ENCODE measurements at regions not wholly inside any gene's neighbourhood (a gene's known extent, or its start where the extent isn't known, plus 50 kb on each side); places are given as distances from the start of the nearest gene placed in this dataset.

DNA sequence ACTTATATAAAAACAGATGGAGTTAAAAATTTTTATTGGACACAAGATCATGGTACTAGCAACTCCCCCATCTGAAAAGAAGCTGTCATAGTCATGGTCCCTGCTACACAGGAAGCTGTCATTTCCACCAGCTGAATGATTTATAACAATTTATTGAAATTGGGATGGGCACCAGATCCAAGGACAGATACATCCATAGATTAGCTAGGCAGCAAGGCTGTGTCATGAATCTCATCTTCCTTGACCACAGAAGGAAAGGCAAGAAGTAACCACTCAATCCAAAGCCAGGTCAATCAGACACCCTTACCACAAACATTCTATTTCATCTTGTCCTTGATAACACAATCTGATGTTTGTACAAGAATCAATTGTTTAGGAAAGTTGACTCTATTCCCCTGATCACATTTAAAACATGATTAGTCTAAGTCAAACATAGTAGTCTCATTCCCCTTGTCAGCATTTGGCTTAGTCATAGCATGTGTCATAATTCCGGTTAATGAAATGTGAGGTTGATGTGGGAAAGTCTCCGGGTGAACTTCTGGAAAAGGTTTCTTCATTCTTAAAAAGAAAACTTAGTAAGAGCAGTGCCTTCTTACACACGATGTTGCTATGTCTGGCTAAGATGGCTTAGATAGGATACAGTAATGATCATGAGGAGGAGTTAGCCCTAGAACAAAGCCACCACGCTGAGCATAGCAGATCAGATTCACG, 462.6 kb upstream of the PAPPA start:
- WGBS (ENCODE audit: extremely low coverage, insufficient read length, low lambda C conversion rate), result no CpG with 5 or more reads among the region's 5 CpGs
- Histone ChIP-seq H3K4ac (ENCODE audit: low read depth, low read length) (no peak overlapping the region), H2AFZ (ENCODE audit: low read length) (no peak overlapping the region), H4K8ac (replicated peaks; ENCODE audit: insufficient read length, low read depth, low read length) (no peak overlapping the region), H2BK5ac (ENCODE audit: insufficient read length, low read length) (no peak overlapping the region), H2BK20ac (ENCODE audit: low read depth, low read length, poor library complexity, severe bottlenecking) (no peak overlapping the region), H3K18ac (ENCODE audit: insufficient read length, low read depth, low read length) (no peak overlapping the region), H2BK120ac (ENCODE audit: low read depth, low read length, poor library complexity, severe bottlenecking) (no peak overlapping the region), H3K9ac (ENCODE audit: extremely low read depth, insufficient read length, low read length) (no peak overlapping the region), H3K23me2 (ENCODE audit: insufficient read length, low read depth, low read length, poor library complexity, severe bottlenecking) (no peaks in the 10 kb centered on the region), H3K79me1 (ENCODE audit: insufficient read depth, low read depth, low read length, poor library complexity, severe bottlenecking) (no peaks in the 10 kb centered on the region), H3T11ph (ENCODE audit: low read length) (no peak overlapping the region), H2BK12ac (ENCODE audit: insufficient read length, low read depth, low read length) (no peak overlapping the region), H3K56ac (ENCODE audit: insufficient read length, low read depth, low read length) (no peak overlapping the region), H3K23ac (ENCODE audit: insufficient read length, low read depth, low read length) (no peak overlapping the region), H3K27ac (ENCODE audit: insufficient read length, low read depth, low read length) (no peak overlapping the region), H4K20me1 (ENCODE audit: control insufficient read depth, insufficient read depth, insufficient read length) (no peaks in the 10 kb centered on the region), H3K14ac (ENCODE audit: insufficient read depth, low read length) (no peak overlapping the region), H2AK5ac (ENCODE audit: insufficient read length, low read length) (no peak overlapping the region), H3K79me2 (ENCODE audit: insufficient read depth, low read length) (no peaks in the 10 kb centered on the region), H3K4me1 (ENCODE audit: insufficient read depth, low read length) (no peaks in the 10 kb centered on the region), H3K27me3 (ENCODE audit: insufficient read depth, low read length) (no peaks in the 10 kb centered on the region), H2BK15ac (ENCODE audit: low read depth, low read length) (no peak overlapping the region), H3K9me3 (ENCODE audit: control insufficient read depth, low read depth, low read length) (no peaks in the 10 kb centered on the region), H4K5ac (ENCODE audit: insufficient read length, low read depth, low read length) (no peak overlapping the region), H3K4me2 (ENCODE audit: insufficient read depth, insufficient read length, low read length) (no peak overlapping the region), H4K91ac (ENCODE audit: insufficient read length, low read depth, low read length) (no peak overlapping the region)
- H3K36me3 Mint-ChIP-seq (ENCODE audit: insufficient read depth in 1 of 3, low read depth in 3 of 3), result no peaks in the 10 kb centered on the region; a peak in 1 of 7 replicates
- H3K9me3 Mint-ChIP-seq, result no peaks in the 10 kb centered on the region
- no peaks in the 10 kb centered on the region for H3K27me3 Mint-ChIP-seq (ENCODE audit: low read depth)
- TF ChIP-seq, protein P1, sequence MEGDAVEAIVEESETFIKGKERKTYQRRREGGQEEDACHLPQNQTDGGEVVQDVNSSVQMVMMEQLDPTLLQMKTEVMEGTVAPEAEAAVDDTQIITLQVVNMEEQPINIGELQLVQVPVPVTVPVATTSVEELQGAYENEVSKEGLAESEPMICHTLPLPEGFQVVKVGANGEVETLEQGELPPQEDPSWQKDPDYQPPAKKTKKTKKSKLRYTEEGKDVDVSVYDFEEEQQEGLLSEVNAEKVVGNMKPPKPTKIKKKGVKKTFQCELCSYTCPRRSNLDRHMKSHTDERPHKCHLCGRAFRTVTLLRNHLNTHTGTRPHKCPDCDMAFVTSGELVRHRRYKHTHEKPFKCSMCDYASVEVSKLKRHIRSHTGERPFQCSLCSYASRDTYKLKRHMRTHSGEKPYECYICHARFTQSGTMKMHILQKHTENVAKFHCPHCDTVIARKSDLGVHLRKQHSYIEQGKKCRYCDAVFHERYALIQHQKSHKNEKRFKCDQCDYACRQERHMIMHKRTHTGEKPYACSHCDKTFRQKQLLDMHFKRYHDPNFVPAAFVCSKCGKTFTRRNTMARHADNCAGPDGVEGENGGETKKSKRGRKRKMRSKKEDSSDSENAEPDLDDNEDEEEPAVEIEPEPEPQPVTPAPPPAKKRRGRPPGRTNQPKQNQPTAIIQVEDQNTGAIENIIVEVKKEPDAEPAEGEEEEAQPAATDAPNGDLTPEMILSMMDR (conservative IDR thresholded peaks at IDR 0.05), result no peak
- H3K4me1 Mint-ChIP-seq, result peaks cover 3% of the 10 kb centered on the region in 2 experiments; a peak in 2 of 4 replicates
- H3K27ac Mint-ChIP-seq, result no peak overlapping the region
- no peak for DNase-seq
- no peak overlapping the region for H3K4me3 Mint-ChIP-seq
